ENCODE measurements at regions not wholly inside any gene's neighbourhood (a gene's known extent, or its start where the extent isn't known, plus 50 kb on each side); places are given as distances from the start of the nearest gene placed in this dataset.

DNA sequence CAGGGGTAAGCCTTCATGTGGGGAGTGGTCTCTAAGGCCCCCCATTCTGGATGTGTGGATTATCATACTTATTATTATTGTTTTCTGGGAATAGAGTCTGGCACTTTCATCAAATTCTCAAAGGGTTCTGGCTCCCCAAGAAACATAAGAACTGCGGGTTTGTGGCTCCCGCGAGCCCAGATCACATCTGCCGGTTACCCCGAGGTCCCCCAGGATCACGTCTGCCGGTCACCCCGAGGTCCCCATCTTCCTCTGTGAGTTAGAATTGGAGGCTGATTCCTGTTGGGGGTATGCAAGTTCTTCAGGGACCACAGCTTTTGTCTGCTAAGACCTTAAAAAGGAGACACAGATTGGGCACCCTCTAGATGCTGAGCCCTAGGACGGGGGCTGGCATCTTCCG is 116.7 kb upstream of the FRMD1 start:
- TF ChIP-seq, protein P1, sequence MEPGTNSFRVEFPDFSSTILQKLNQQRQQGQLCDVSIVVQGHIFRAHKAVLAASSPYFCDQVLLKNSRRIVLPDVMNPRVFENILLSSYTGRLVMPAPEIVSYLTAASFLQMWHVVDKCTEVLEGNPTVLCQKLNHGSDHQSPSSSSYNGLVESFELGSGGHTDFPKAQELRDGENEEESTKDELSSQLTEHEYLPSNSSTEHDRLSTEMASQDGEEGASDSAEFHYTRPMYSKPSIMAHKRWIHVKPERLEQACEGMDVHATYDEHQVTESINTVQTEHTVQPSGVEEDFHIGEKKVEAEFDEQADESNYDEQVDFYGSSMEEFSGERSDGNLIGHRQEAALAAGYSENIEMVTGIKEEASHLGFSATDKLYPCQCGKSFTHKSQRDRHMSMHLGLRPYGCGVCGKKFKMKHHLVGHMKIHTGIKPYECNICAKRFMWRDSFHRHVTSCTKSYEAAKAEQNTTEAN (CRISPR knock-in tag; IDR thresholded peaks at IDR 0.05), result no peak
- TF ChIP-seq ZNF124 (CRISPR knock-in tag; IDR thresholded peaks at IDR 0.05) (no peak), POLR2A (conservative IDR thresholded peaks at IDR 0.05) (no peak), SIRT6 (IDR thresholded peaks at IDR 0.05; ENCODE audit: low read depth, low read length) (no peak), POLR2G (IDR thresholded peaks at IDR 0.05; ENCODE audit: low read depth, low read length) (no peak), ZNF830 (CRISPR knock-in tag; IDR thresholded peaks at IDR 0.05) (no peak), HIVEP1 (CRISPR knock-in tag; IDR thresholded peaks at IDR 0.05) (no peak)
- TF ChIP-seq, protein P2, sequence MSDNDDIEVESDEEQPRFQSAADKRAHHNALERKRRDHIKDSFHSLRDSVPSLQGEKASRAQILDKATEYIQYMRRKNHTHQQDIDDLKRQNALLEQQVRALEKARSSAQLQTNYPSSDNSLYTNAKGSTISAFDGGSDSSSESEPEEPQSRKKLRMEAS (CRISPR knock-in tag; IDR thresholded peaks at IDR 0.05), result no peak
- TF ChIP-seq, protein P3, sequence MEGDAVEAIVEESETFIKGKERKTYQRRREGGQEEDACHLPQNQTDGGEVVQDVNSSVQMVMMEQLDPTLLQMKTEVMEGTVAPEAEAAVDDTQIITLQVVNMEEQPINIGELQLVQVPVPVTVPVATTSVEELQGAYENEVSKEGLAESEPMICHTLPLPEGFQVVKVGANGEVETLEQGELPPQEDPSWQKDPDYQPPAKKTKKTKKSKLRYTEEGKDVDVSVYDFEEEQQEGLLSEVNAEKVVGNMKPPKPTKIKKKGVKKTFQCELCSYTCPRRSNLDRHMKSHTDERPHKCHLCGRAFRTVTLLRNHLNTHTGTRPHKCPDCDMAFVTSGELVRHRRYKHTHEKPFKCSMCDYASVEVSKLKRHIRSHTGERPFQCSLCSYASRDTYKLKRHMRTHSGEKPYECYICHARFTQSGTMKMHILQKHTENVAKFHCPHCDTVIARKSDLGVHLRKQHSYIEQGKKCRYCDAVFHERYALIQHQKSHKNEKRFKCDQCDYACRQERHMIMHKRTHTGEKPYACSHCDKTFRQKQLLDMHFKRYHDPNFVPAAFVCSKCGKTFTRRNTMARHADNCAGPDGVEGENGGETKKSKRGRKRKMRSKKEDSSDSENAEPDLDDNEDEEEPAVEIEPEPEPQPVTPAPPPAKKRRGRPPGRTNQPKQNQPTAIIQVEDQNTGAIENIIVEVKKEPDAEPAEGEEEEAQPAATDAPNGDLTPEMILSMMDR (IDR thresholded peaks at IDR 0.05 in 2 of 3, conservative IDR thresholded peaks at IDR 0.05 in 1 of 3; ENCODE audit: insufficient read depth in 2 of 3, low read depth in 1 of 3, low read length in 3 of 3), result no peak
- TF ChIP-seq, protein P4, sequence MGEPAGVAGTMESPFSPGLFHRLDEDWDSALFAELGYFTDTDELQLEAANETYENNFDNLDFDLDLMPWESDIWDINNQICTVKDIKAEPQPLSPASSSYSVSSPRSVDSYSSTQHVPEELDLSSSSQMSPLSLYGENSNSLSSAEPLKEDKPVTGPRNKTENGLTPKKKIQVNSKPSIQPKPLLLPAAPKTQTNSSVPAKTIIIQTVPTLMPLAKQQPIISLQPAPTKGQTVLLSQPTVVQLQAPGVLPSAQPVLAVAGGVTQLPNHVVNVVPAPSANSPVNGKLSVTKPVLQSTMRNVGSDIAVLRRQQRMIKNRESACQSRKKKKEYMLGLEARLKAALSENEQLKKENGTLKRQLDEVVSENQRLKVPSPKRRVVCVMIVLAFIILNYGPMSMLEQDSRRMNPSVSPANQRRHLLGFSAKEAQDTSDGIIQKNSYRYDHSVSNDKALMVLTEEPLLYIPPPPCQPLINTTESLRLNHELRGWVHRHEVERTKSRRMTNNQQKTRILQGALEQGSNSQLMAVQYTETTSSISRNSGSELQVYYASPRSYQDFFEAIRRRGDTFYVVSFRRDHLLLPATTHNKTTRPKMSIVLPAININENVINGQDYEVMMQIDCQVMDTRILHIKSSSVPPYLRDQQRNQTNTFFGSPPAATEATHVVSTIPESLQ (CRISPR knock-in tag; IDR thresholded peaks at IDR 0.05), result no peak
